Right lobe of liver (tissue), 4 donors: ENCODE measurements at regions not wholly inside any gene's neighbourhood (a gene's known extent, or its start where the extent isn't known, plus 50 kb on each side); places are given as distances from the start of the nearest gene placed in this dataset.

Source experiments
- POLR2A ChIP-seq: fragments of 450-650 bp; IDR thresholded peaks from one replicate; pipeline ENCODE4 v1.6.1; 2017; ENCODE audit warnings: antibody characterized with exemption, mild to moderate bottlenecking
- TF ChIP-seq, protein P1 (sequence below), 4 donors: fragments of 200-600 bp in 3 of 4; fragments of 450-650 bp in 1 of 4; IDR thresholded peaks; one replicate each; pipeline versions ENCODE4 v1.5.1 to v1.8.0; 2016 to 2022; ENCODE audit warnings: antibody characterized with exemption in 4 of 4, mild to moderate bottlenecking in 2 of 4
- donor health status: DM: no; HTN: no; CAD: no.
- donor health status: DM: no; HTN: no; CAD: no.
- donor health status: DM: no; HTN: yes; CAD: no.

DNA sequence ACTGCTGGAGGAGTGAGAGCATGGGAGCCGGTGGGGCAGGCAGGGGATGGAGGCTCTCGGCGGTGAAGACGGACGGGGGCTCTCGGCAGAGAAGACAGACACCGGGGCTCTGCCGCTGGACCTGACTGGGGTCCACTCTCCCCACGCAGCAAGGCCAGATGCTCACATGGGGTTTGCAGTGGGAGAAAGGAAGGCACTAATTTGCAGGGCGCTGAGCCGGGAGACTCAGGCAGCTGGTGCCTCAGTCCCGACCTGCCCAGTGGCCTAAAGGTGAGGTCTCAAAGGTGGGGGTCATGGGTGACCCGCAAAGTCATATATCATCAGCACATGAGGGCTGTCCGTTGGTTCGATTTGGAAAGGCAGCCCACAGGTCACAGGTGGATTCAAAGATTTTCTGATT, 187.3 kb downstream of the ERMARD start:
- TF ChIP-seq, protein P1, sequence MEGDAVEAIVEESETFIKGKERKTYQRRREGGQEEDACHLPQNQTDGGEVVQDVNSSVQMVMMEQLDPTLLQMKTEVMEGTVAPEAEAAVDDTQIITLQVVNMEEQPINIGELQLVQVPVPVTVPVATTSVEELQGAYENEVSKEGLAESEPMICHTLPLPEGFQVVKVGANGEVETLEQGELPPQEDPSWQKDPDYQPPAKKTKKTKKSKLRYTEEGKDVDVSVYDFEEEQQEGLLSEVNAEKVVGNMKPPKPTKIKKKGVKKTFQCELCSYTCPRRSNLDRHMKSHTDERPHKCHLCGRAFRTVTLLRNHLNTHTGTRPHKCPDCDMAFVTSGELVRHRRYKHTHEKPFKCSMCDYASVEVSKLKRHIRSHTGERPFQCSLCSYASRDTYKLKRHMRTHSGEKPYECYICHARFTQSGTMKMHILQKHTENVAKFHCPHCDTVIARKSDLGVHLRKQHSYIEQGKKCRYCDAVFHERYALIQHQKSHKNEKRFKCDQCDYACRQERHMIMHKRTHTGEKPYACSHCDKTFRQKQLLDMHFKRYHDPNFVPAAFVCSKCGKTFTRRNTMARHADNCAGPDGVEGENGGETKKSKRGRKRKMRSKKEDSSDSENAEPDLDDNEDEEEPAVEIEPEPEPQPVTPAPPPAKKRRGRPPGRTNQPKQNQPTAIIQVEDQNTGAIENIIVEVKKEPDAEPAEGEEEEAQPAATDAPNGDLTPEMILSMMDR (IDR thresholded peaks at IDR 0.05) = no peak
- TF ChIP-seq POLR2A = no peak
